GM13977 (cell line): ENCODE measurements at regions not wholly inside any gene's neighbourhood (a gene's known extent, or its start where the extent isn't known, plus 50 kb on each side); places are given as distances from the start of the nearest gene placed in this dataset.

Source experiments
- DNase-seq: peaks from one replicate; pipeline ENCODE4 v3.0.0; 2012; ENCODE audit warnings: low spot score
- in situ Hi-C: fragments of 300-500 bp; cut with MboI; formaldehyde crosslinking; loops from one replicate; pipeline ENCODE4 v1.12.0; 2022; ENCODE audit warnings: low sequenced_read_pairs, low pct_unique_long_range_greater_than_20kb, mixed read lengths, inconsistent platforms; ENCODE audit not compliant: unreplicated experiment
- TF ChIP-seq, protein P1 (sequence below): IDR thresholded peaks from 2 replicates; pipeline ENCODE4 v1.5.1; 2012; ENCODE audit warnings: mild to moderate bottlenecking, control low read depth; ENCODE audit not compliant: insufficient read depth; ENCODE audit errors: extremely low read depth, missing control alignments

DNA sequence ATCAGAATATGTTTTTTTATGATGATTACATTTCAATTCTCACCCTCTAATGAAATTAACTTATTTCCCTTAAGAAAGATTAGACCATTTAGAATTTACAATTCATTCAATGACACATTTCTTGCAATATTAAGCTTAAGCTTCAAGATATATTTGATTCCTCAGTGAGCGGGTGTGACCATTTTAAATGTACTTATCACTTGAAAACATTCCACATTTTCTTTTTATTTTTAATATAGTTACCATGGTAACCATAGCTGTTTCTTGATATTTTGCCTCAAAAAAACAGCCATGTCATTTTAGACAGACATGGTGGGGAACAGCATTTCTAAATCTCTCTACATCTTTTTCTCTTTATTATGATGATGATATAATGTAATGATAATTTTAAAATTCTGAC lies 1029.0 kb upstream of the B3GALT2 start:
- in situ Hi-C loops = no loop called here
- TF ChIP-seq, protein P1, sequence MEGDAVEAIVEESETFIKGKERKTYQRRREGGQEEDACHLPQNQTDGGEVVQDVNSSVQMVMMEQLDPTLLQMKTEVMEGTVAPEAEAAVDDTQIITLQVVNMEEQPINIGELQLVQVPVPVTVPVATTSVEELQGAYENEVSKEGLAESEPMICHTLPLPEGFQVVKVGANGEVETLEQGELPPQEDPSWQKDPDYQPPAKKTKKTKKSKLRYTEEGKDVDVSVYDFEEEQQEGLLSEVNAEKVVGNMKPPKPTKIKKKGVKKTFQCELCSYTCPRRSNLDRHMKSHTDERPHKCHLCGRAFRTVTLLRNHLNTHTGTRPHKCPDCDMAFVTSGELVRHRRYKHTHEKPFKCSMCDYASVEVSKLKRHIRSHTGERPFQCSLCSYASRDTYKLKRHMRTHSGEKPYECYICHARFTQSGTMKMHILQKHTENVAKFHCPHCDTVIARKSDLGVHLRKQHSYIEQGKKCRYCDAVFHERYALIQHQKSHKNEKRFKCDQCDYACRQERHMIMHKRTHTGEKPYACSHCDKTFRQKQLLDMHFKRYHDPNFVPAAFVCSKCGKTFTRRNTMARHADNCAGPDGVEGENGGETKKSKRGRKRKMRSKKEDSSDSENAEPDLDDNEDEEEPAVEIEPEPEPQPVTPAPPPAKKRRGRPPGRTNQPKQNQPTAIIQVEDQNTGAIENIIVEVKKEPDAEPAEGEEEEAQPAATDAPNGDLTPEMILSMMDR = no peak
- DNase-seq = no peak

DNA sequence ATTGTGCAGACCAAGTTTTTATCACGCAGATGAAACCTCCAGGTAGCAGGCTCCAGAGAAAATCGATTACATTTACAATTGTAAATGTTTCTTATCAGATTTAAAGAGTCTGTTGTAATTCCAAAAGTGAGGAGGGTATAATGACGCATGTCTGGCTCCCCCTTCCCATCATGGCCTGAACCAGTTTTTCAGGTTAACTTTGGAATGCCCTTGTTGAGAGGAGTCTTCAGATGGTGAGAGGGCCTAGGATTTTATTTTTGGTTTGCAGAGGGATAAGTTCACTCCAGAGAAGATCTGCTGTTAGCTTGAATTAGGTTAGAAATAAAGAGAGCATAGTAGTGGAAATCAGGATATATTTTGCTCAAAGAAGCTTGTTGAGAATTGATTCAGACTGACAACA lies 1028.3 kb upstream of the B3GALT2 start:
- TF ChIP-seq, protein P1 = no peak
- DNase-seq = no peak
- in situ Hi-C loops = no loop called here

DNA sequence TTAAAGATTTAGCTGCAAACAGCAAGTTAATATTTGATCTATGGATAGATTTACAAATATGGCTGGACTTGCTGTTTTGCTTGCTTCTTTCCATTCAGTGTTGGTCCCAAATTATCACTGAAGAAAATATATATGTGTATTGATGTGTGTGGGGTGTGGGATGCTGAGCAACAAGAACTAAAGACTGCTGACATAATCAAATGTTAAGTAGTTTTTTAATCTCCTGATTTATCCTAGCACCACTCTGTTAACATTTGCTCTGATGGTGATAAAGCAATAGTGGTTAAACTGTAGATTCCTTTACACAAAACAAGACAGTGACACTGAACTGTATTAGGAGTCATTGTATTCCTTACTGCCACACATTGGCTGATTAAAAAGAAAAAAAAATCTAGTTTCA lies 1023.5 kb upstream of the B3GALT2 start:
- DNase-seq = no peak
- in situ Hi-C loops = no loop called here
- TF ChIP-seq, protein P1 = no peak

DNA sequence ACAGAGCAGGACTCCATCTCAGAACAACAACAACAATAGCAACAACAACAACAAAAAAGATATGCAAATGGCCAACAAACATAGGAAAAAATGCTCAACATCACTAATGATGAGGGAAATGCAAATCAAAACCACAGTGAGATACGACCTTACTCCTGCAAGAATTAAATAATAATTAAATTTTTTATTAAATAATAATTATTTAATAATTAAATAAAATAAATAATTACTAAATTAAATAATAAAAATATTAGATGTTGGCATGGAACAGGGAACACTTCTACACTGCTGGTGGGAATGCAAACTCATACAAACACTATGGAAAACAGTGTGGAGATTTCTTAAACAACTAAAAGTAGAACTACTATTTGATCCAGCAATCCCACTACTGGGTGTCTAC lies 1022.3 kb upstream of the B3GALT2 start:
- DNase-seq = no peak
- TF ChIP-seq, protein P1 = no peak
- in situ Hi-C loops = no loop called here

DNA sequence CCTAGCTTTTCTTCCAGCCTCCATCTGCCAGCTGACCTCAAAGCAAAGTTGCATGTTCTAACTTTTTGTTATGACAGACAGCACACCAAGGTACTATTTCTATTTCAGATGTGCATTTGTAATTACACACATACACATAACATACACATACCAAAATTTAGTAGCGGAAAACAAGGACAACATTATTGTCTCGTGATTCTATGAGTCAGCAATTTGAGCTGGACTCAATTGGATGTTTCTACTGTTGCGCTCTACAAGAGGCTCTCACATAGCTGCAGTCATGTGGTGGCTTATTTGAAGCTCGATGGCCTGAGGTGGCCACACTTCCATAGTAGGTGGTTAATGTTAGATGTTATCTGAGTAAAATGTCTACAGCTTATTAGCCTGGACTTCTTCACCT lies 1010.1 kb upstream of the B3GALT2 start:
- TF ChIP-seq, protein P1 = no peak
- DNase-seq = no peak
- in situ Hi-C loops = no loop called here

DNA sequence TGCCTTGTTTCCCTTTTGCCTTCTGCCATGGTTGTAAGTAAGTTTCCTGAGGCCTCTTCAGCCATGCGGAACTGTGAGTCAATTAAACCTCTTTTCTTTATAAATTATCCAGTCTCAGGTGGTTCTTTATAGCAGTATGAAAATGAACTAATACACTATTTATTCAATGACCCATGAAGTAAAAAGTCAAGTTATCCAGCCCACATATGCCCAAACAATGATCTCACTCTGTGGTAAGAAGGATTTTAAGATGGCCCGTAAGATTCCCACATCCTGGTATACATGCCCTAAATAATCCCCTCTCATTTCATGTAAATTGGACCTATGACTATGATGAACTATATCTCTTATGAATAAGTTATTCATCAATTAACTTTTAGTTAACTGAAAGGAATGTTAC lies 1008.3 kb upstream of the B3GALT2 start:
- DNase-seq = no peak
- TF ChIP-seq, protein P1 = no peak
- in situ Hi-C loops = no loop called here

DNA sequence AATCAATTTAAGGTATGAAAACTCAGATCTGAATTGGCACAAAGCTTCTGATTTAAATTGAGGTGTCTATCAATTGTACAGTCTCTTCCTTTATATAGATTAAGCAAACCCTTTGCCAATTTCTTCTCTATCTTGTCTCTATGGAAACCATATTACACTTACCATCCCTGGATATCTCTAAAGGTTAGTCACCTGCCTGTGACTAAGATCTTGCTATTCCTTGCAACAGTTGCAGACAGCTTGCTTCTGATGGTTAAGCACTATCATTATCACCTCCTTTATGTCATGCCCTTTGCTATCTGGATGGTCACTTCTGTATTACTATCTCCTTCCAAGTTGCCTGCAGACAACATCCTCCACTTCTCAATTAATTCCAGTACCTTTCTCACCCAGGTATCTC lies 998.6 kb upstream of the B3GALT2 start:
- DNase-seq = no peak
- in situ Hi-C loops = no loop called here
- TF ChIP-seq, protein P1 = no peak
